H9 (cell line): ENCODE measurements at regions not wholly inside any gene's neighbourhood (a gene's known extent, or its start where the extent isn't known, plus 50 kb on each side); places are given as distances from the start of the nearest gene placed in this dataset.

Experiments
- DNase-seq: peaks from one replicate; pipeline ENCODE4 v3.0.0-alpha.2; 2017
- H2AFZ ChIP-seq: one replicate; pipeline ENCODE4 v1.6.1; 2013; ENCODE audit warnings: mild to moderate bottlenecking, low read length, control low read depth, moderate library complexity
- H2AK5ac ChIP-seq: 2 replicates; pipeline ENCODE4 v1.6.1; 2013; ENCODE audit warnings: low read length, control low read depth, mixed read lengths; ENCODE audit not compliant: insufficient read length
- H2BK120ac ChIP-seq: one replicate; pipeline ENCODE4 v1.6.1; 2013; ENCODE audit warnings: low read depth, mild to moderate bottlenecking, low read length, control low read depth, inconsistent platforms; ENCODE audit not compliant: poor library complexity, severe bottlenecking
- H2BK12ac ChIP-seq: 2 replicates; pipeline ENCODE4 v1.6.1; 2013; ENCODE audit warnings: low read length, control low read depth, mixed read lengths, low read depth; ENCODE audit not compliant: insufficient read length
- H2BK15ac ChIP-seq: 2 replicates; pipeline ENCODE4 v1.6.1; 2013; ENCODE audit warnings: low read depth, low read length, control low read depth
- H2BK20ac ChIP-seq: one replicate; pipeline ENCODE4 v1.6.1; 2013; ENCODE audit warnings: low read depth, mild to moderate bottlenecking, low read length, control low read depth, inconsistent platforms; ENCODE audit not compliant: poor library complexity, severe bottlenecking
- H2BK5ac ChIP-seq: 2 replicates; pipeline ENCODE4 v1.6.1; 2013; ENCODE audit warnings: low read length, control low read depth, mixed read lengths; ENCODE audit not compliant: insufficient read length
- H3K14ac ChIP-seq: 2 replicates; pipeline ENCODE4 v1.6.1; 2013; ENCODE audit warnings: low read length, control low read depth; ENCODE audit not compliant: insufficient read depth
- H3K18ac ChIP-seq: 2 replicates; pipeline ENCODE4 v1.6.1; 2013; ENCODE audit warnings: low read depth, mild to moderate bottlenecking, mixed read lengths, low read length, control low read depth; ENCODE audit not compliant: insufficient read length
- H3K23ac ChIP-seq: 2 replicates; pipeline ENCODE4 v1.6.1; 2013; ENCODE audit warnings: low read length, control low read depth, mixed read lengths, low read depth; ENCODE audit not compliant: insufficient read length
- H3K23me2 ChIP-seq: 2 replicates; pipeline ENCODE4 v1.6.1; 2013; ENCODE audit warnings: low read depth, mild to moderate bottlenecking, mixed read lengths, low read length, control low read depth; ENCODE audit not compliant: insufficient read length, poor library complexity, severe bottlenecking
- H3K27ac ChIP-seq: 2 replicates; pipeline ENCODE4 v1.5.1; 2013; ENCODE audit warnings: low read length, control low read depth, mixed read lengths, low read depth; ENCODE audit not compliant: insufficient read length
- H3K27me3 ChIP-seq: 2 replicates; pipeline ENCODE4 v1.6.1; 2013; ENCODE audit warnings: low read length, control low read depth, inconsistent platforms; ENCODE audit not compliant: insufficient read depth
- H3K4ac ChIP-seq: 2 replicates; pipeline ENCODE4 v1.6.1; 2013; ENCODE audit warnings: low read depth, mild to moderate bottlenecking, control low read depth, inconsistent platforms, low read length, moderate library complexity
- H3K4me1 ChIP-seq: 2 replicates; pipeline ENCODE4 v1.6.1; 2013; ENCODE audit warnings: low read length, control low read depth, inconsistent platforms; ENCODE audit not compliant: insufficient read depth
- H3K4me2 ChIP-seq: 2 replicates; pipeline ENCODE4 v1.6.1; 2013; ENCODE audit warnings: low read length, control low read depth, mixed read lengths; ENCODE audit not compliant: insufficient read length, insufficient read depth
- H3K56ac ChIP-seq: 2 replicates; pipeline ENCODE4 v1.6.1; 2013; ENCODE audit warnings: low read depth, mild to moderate bottlenecking, mixed read lengths, low read length, control low read depth; ENCODE audit not compliant: insufficient read length
- H3K79me1 ChIP-seq: 2 replicates; pipeline ENCODE4 v1.6.1; 2013; ENCODE audit warnings: low read depth, mild to moderate bottlenecking, moderate library complexity, low read length, control low read depth, inconsistent platforms; ENCODE audit not compliant: insufficient read depth, poor library complexity, severe bottlenecking
- H3K79me2 ChIP-seq: 2 replicates; pipeline ENCODE4 v1.6.1; 2013; ENCODE audit warnings: low read length, control low read depth, inconsistent platforms; ENCODE audit not compliant: insufficient read depth
- H3K9ac ChIP-seq: 2 replicates; pipeline ENCODE4 v1.6.1; 2013; ENCODE audit warnings: low read length, control low read depth, mixed read lengths; ENCODE audit not compliant: insufficient read length; ENCODE audit errors: extremely low read depth
- H3K9me3 ChIP-seq: one replicate; pipeline ENCODE4 v1.6.1; 2013; ENCODE audit warnings: low read depth, low read length, inconsistent platforms; ENCODE audit not compliant: control insufficient read depth
- H3T11ph ChIP-seq: one replicate; pipeline ENCODE4 v1.6.1; 2013; ENCODE audit warnings: mild to moderate bottlenecking, low read length, control low read depth, inconsistent platforms
- H4K20me1 ChIP-seq: one replicate; pipeline ENCODE4 v1.6.1; 2013; ENCODE audit not compliant: control insufficient read depth, insufficient read length, insufficient read depth
- H4K5ac ChIP-seq: 2 replicates; pipeline ENCODE4 v1.6.1; 2013; ENCODE audit warnings: low read depth, mild to moderate bottlenecking, mixed read lengths, low read length, control low read depth; ENCODE audit not compliant: insufficient read length
- H4K8ac ChIP-seq: replicated peaks from 2 replicates; pipeline ENCODE4 v1.6.1; 2013; ENCODE audit warnings: low read length, control low read depth, mixed read lengths, low read depth; ENCODE audit not compliant: insufficient read length
- H4K91ac ChIP-seq: 2 replicates; pipeline ENCODE4 v1.6.1; 2013; ENCODE audit warnings: low read depth, mild to moderate bottlenecking, moderate library complexity, mixed read lengths, low read length, control low read depth; ENCODE audit not compliant: insufficient read length
- H3K27ac Mint-ChIP-seq, 3 experiments: 2 replicates in 2 of 3; 3 replicates in 1 of 3; pipeline ENCODE4 v1.8.0; 2020 to 2021; ENCODE audit warnings: mixed read lengths in 3 of 3, mild to moderate bottlenecking in 1 of 3, moderate library complexity in 1 of 3
- H3K27me3 Mint-ChIP-seq: 2 replicates; pipeline ENCODE4 v1.8.0; 2021; ENCODE audit warnings: low read depth, mild to moderate bottlenecking, moderate library complexity, mixed read lengths
- H3K36me3 Mint-ChIP-seq, 3 experiments: 2 replicates in 2 of 3; 3 replicates in 1 of 3; pipeline ENCODE4 v1.8.0; 2020 to 2021; ENCODE audit warnings: low read depth in 3 of 3, mixed read lengths in 3 of 3; ENCODE audit not compliant: insufficient read depth in 1 of 3
- H3K4me1 Mint-ChIP-seq, 2 experiments: 2 replicates each; pipeline ENCODE4 v1.8.0; 2020; ENCODE audit warnings: mixed read lengths in 2 of 2
- H3K4me3 Mint-ChIP-seq, 2 experiments: 2 replicates in 1 of 2; 3 replicates in 1 of 2; pipeline ENCODE4 v1.8.0; 2020 to 2021; ENCODE audit warnings: mild to moderate bottlenecking in 2 of 2, mixed read lengths in 2 of 2, moderate library complexity in 1 of 2
- H3K9me3 Mint-ChIP-seq, 2 experiments: 2 replicates in 1 of 2; 3 replicates in 1 of 2; pipeline ENCODE4 v1.8.0; 2020; ENCODE audit warnings: mild to moderate bottlenecking in 2 of 2, mixed read lengths in 2 of 2, moderate library complexity in 1 of 2
- CTCF ChIP-seq: fragments of 200-600 bp; sonication (generic); conservative IDR thresholded peaks from 3 replicates; pipeline ENCODE4 v1.8.0; 2021; ENCODE audit warnings: antibody characterized with exemption, mild to moderate bottlenecking
- WGBS: extraction: QIAGEN DNeasy Blood & Tissue Kit; methylation state at CpG from one replicate; pipeline ENCODE4 v1.1.7; 2013; ENCODE audit warnings: missing lambda C conversion rate, low lambda C conversion rate, mixed read lengths; ENCODE audit not compliant: insufficient read length; ENCODE audit errors: extremely low coverage; 5-methylcytosine and 5-hydroxymethylcytosine counted together

GRCh38 chr4:138685316-138685715, 330.3 kb upstream of the NOCT start:
- Histone ChIP-seq H3K9ac (no peak overlapping the region), H3K23ac (no peak overlapping the region), H2BK20ac (no peak overlapping the region), H3K27ac (no peak overlapping the region), H3K23me2 (no peaks in the 10 kb centered on the region), H2BK15ac (no peak overlapping the region), H3K4me1 (no peaks in the 10 kb centered on the region; the same call in 1 of the 2 replicates), H2BK120ac (no peak overlapping the region), H2AK5ac (no peak overlapping the region), H3K18ac (no peak overlapping the region), H3K27me3 (no peaks in the 10 kb centered on the region), H4K5ac (no peak overlapping the region), H3K79me2 (no peaks in the 10 kb centered on the region), H4K20me1 (no peaks in the 10 kb centered on the region), H4K91ac (no peak overlapping the region), H3T11ph (no peak overlapping the region), H3K79me1 (no peaks in the 10 kb centered on the region), H3K4ac (no peak overlapping the region), H3K9me3 (no peaks in the 10 kb centered on the region), H2BK5ac (no peak overlapping the region), H2BK12ac (no peak overlapping the region), H2AFZ (no peak overlapping the region), H3K4me2 (no peak overlapping the region), H3K14ac (no peak overlapping the region), H3K56ac (no peak overlapping the region), H4K8ac (no peak overlapping the region)
- H3K36me3 Mint-ChIP-seq, result no peaks in the 10 kb centered on the region; a peak in 1 of 7 replicates
- H3K9me3 Mint-ChIP-seq, result no peaks in the 10 kb centered on the region; a peak in 1 of 5 replicates
- TF ChIP-seq CTCF, result no peak
- no peak overlapping the region for H3K4me3 Mint-ChIP-seq
- peaks cover 18 to 31% of the 10 kb centered on the region in 2 experiments for H3K4me1 Mint-ChIP-seq
- H3K27me3 Mint-ChIP-seq, result 0 out of 2 replicates have a peak, but pooled peaks cover 2% of the 10 kb centered on the region
- no CpG with 5 or more reads among the region's 7 CpGs for WGBS
- H3K27ac Mint-ChIP-seq, result no peak overlapping the region
- DNase-seq, result no peak
